CMK (cell line): ENCODE measurements at regions not wholly inside any gene's neighbourhood (a gene's known extent, or its start where the extent isn't known, plus 50 kb on each side); places are given as distances from the start of the nearest gene placed in this dataset.
"Not testable (repeated sequence)": the region's sequence is repeated elsewhere in the genome, so short reads cannot be mapped to it uniquely, and the experiment has no call there.

ENCODE experiments used
- DNase-seq: peaks from one replicate; pipeline ENCODE4 v3.0.0-alpha.2; 2010; ENCODE audit warnings: low read depth

DNA sequence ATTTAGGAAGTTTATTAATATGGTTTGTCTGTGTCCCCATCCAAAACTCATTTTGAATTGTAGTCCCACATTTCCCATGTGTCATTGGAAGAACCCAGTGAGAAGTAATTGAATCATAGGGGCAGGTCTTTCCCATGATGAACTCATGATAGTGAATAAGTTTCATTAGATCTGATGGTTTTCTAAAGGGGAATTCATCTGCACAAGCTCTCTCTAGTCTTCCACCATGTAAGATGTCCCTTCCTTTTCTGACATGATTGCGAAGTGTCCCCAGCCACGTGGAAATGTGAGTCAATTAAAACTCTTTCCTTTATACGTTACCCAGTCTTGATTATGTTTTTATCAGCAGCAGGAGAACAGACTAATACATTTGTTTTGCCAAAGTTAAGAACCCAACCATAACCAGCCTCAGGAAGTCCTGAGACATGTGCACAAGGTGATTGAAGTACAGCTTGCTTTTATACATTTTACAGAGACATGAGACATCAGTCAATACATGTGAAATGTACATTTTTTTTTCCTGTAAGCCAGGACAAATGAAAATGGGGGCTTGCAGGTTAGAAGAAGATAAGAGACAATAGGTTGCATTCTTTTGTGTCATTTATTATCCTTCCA is 1136.7 kb downstream of the TMEM121 start:
- DNase-seq = no peak

DNA sequence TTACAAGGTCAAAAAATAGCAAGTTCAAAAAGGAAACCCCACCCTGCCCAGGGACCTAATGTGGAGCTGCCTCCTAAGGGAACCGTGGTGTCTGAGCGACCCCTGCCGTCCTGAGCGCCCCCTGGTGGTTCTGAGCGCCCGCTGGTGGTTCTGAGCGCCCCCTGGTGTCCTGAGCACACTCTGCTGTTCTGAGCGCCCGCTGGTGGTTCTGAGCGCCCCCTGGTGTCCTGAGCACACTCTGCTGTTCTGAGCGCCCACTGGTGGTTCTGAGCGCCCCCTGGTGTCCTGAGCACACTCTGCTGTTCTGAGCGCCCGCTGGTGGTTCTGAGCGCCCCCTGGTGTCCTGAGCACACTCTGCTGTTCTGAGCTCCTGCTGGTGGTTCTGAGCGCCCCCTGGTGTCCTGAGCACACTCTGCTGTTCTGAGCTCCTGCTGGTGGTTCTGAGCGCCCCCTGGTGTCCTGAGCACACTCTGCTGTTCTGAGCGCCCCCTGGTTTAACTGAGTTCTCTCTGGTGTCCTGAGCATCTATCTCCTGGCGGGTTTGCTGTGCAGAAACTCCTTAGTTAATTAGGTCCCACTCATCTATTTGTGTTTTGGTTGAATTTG is 1137.5 kb downstream of the TMEM121 start:
- DNase-seq = peak; percentile 3

- DNase-seq = no peak
Measured at GRCh38 chr14:106665814-106666213, 1139.4 kb downstream of the TMEM121 start.

DNA sequence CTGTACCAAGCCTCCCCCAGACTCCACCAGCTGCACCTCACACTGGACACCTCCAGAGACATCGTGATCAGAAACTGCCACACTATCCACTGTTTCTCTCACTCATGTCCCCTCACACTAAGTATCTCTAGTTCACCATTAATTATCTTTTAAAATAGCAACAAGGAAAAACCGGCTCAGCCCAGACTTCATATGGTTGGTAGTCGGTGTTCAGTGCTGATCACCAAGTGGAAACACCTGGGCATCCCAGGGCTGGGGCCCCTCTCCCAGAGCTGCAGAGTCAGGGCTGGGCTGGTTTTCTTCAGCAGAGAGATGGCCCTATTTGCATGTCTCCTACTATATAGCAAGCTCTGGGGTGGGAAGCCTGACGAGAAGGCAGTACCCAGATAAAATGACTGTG is 1140.0 kb downstream of the TMEM121 start:
- DNase-seq = no peak

- DNase-seq = no peak
Measured at GRCh38 chr14:106670011-106670410, 1143.6 kb downstream of the TMEM121 start.

- not testable (repeated sequence) for DNase-seq
Measured at GRCh38 chr14:106674093-106674492, 1147.7 kb downstream of the TMEM121 start.

DNA sequence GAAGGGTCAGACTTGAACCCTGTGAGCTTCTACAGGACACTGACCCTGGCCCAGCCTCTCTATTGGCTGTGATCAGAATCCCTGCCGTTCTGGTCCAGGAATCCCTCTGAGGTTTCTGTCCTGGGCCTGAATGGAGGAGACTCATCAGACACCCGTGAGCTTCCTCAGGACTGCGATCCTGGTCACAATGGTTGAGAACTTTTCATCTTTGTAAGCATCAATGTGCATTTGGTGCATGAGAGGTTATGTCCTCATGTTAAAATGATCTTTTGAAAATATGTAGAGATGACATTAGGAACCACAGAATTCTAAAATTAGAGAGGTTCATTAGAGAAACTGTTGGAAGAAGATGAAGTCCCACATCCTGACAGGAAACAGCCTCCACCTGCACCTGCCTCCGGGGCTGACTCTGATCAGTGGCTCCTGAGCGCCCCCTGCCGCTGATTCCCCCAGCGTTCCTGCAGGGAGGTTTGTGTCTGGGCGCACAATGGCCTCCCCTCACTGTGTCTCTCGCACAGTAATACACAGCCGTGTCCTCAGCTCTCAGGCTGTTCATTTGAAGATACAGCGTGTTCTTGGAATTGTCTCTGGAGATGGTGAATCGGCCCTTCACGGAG is 1148.2 kb downstream of the TMEM121 start:
- DNase-seq = not testable (repeated sequence)

GRCh38 chr14:106675716-106676115 is 1149.3 kb downstream of the TMEM121 start:
- DNase-seq = not testable (repeated sequence)

DNA sequence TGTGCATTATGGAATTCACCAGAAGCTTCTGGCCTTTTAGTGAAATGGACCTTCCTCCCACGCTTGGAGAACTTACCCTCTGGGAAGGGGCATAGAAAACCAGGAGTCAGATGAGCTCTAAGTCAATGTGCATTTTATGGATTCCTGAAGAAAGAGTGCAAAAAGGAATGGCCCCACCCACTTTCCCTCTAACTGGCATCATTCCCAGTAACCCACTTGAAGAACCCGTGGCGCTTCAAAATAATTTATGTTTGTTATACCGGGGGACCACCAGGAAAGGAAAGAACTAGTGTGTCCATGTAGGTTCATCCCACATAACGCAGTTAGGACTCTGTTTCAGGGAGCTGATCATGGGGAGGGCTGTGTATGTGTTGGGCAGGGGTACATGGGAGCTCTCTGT is 1153.4 kb downstream of the TMEM121 start:
- no peak for DNase-seq

- DNase-seq = no peak
Measured at GRCh38 chr14:106681161-106681560, 1154.8 kb downstream of the TMEM121 start.

GRCh38 chr14:106681568-106681967 is 1155.2 kb downstream of the TMEM121 start:
- DNase-seq = no peak

DNA sequence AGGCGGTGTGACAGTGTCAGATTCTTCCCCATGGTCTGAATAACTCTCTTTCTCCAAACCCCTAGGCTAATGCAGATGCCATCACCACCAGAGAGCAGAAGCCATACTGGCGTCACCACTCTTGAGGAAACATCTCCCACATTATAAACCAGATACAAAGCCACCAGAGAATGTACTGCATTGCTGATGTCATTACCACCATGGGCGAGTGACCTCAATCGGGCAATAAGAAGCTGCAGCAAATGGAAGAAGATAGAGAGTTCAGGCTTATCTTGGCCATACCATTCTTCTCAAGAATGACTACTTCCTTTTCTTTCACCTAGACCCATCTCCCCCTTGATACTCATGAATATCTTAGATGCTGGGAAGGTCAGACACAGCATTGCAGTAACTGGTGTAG is 1157.2 kb downstream of the TMEM121 start:
- no peak for DNase-seq

GRCh38 chr14:106686533-106686932 is 1160.2 kb downstream of the TMEM121 start:
- no peak for DNase-seq

GRCh38 chr14:106690333-106690891 is 1164.0 kb downstream of the TMEM121 start:
- no peak for DNase-seq

- peak; percentile 31 for DNase-seq
Measured at GRCh38 chr14:106691601-106692291, 1165.4 kb downstream of the TMEM121 start.

DNA sequence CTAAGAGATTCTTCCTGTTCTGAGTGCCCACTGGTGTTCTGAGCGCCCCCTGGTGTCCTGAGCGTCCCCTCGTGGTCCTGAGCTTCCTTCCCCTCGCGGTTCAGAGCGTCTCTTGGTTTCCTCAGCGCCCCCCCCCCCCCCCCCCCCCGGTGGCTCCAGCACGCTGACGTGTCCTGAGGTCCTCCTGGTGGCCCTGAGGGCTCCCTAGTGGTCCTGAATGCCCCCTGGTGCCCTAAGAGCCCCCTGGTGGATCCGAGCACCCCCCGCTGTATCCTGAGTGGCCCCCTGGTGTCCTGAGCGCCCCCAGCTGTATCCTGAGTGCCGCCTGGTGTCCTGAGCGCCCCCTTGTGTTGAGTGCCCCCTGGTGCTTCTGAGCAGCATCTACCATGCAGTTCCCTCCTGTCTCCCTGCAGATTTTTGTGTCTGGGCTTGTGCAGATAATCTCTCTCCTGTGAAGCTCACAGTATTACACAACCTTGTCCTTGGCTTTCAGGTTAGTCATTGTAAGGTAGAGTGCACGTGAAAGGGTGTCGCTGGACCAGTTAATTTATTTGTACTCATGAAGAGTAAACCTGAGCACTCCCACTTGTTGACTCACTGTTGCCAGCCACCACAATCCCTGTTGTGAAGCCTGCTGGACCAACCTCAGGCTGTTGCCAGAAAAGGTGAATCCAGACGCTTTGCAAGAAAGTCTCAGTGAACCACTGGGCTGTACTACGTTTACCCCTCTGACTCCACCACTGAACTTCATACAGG is 1168.4 kb downstream of the TMEM121 start:
- DNase-seq = no peak

DNA sequence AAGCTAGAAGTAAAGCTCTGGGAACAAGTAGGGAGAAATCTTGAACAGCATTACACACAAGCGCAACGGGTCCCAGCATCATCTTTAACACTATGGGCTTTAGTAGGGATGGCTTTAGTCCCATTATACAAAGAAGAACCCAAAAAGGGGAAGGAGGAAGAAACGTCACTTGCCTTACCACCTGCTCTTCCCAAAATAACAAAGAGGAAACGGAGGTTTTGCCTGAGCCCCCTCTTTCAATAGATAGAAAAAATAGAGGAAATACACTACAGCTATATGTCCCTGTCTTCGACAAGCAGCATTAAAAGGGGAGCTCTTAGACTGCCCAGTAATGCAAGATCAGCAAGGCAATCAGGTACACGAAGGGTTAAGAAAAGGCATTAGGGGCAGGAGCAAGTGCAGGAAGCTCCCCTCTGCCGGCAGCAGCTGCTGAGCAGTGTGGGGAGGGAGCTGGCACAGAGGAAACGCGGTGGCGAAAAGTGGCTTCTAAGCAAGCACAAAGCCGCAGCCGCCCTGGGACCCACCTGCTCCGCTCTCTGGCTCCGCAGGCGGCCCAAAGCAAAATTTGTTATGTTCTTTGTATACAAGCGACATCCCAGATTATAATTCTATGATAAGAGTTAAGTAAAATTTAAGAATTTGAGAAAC is 1172.4 kb downstream of the TMEM121 start:
- DNase-seq = not testable (repeated sequence)

DNA sequence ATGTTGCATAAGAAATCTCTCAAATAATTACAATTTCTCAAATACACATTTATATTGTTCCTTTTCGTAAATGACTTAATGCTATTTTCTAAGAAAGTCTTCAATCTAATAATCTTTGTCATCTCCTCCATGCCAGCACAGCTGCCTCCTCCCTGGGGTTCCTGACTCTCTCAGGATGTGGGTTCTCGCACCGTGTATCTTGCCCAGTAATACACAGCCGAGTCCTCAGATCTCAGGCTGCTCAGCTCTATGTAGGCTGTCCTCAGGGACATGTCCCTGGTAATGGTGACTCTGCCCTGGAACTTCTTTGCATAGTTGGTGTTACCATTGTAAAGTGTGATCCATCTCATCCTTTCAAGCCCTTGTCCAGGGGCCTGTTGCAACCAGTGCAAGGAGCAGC is 1177.3 kb downstream of the TMEM121 start:
- DNase-seq = not testable (repeated sequence)

GRCh38 chr14:106706488-106706887 is 1180.1 kb downstream of the TMEM121 start:
- not testable (repeated sequence) for DNase-seq

DNA sequence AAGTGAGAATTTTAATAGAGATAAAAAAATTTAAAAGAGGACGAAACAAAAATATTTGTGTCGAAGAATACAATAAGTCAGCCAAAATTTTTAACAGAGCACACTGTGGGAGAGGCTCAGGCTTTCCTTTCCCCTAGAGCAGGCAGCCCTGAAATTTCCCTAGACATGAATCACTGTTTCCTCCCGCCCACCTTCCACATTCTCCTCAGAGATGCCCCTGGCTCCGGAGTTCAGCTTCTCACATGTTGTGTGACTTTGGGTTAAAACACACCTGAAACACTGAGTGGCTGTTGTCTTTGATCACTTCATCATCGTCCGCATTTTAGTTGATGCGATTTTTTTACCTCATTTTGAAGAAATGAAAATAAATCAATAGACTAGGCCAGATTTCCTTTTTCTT is 1183.8 kb downstream of the TMEM121 start:
- not testable (repeated sequence) for DNase-seq

DNA sequence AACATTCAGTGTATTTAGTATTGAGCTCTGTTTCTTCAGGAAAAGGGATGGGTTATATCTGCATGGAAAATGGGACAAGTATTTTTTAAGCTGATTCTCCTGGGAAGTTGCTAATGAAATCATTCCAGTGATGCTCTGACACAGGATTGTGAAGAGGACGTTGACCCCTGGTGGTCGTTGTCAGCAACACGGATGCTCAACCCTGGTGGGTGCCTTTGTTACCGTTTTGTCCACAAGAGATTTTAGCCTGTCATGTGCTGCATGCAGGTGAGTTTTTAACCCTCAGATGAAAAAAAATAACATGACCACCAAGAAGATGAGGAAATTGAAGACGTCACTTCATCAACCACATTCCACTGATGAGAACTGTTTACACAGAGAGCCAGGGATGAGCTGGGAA is 1186.1 kb downstream of the TMEM121 start:
- not testable (repeated sequence) for DNase-seq
